SU-DHL-6 (cell line): ENCODE measurements at regions not wholly inside any gene's neighbourhood (a gene's known extent, or its start where the extent isn't known, plus 50 kb on each side); places are given as distances from the start of the nearest gene placed in this dataset.

Experiments
- CTCF ChIP-seq: fragments of 200-600 bp; sonication (generic); IDR thresholded peaks from one replicate; pipeline ENCODE4 v1.5.1; 2017; ENCODE audit warnings: antibody characterized with exemption, mild to moderate bottlenecking, low read length, moderate library complexity; ENCODE audit not compliant: insufficient read depth, poor library complexity, severe bottlenecking
- EZH2phosphoT487 ChIP-seq: fragments of 200-600 bp; sonication (generic), shearing (Covaris generic); conservative IDR thresholded peaks from 2 replicates; pipeline ENCODE4 v1.6.1; 2018; ENCODE audit warnings: mild to moderate bottlenecking, antibody characterized with exemption, low read length, moderate library complexity, mixed read lengths

GRCh38 chr14:29462772-29463171 lies 464.9 kb downstream of the PRKD1 start:
- no peak for TF ChIP-seq CTCF
- TF ChIP-seq EZH2phosphoT487, result no peak
